ENCODE measurements at regions not wholly inside any gene's neighbourhood (a gene's known extent, or its start where the extent isn't known, plus 50 kb on each side); places are given as distances from the start of the nearest gene placed in this dataset.

DNA sequence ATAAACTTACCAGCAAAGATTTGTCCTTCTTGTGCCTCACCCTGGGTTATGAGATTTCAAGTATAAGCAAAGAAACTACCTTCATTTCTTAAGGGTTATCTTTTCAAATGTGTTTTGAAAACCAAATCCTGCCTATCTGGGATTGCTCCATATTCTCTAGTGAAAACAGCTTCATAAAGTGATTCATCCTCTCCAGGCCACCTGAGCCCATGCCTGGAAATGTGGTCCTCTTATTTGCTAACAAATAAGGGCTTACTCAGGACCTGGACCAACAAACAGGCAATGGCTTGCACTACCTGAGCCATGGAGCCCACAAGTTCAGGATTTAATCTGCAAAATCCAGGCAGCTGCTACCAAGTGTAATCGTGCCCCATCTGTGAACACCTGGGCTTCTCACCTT lies 234.4 kb upstream of the RBBP8 start:
- TF ChIP-seq, protein P1, sequence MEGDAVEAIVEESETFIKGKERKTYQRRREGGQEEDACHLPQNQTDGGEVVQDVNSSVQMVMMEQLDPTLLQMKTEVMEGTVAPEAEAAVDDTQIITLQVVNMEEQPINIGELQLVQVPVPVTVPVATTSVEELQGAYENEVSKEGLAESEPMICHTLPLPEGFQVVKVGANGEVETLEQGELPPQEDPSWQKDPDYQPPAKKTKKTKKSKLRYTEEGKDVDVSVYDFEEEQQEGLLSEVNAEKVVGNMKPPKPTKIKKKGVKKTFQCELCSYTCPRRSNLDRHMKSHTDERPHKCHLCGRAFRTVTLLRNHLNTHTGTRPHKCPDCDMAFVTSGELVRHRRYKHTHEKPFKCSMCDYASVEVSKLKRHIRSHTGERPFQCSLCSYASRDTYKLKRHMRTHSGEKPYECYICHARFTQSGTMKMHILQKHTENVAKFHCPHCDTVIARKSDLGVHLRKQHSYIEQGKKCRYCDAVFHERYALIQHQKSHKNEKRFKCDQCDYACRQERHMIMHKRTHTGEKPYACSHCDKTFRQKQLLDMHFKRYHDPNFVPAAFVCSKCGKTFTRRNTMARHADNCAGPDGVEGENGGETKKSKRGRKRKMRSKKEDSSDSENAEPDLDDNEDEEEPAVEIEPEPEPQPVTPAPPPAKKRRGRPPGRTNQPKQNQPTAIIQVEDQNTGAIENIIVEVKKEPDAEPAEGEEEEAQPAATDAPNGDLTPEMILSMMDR (IDR thresholded peaks at IDR 0.05; ENCODE audit: insufficient read depth, low read length, poor library complexity, severe bottlenecking), result no peak
- no peak for TF ChIP-seq EZH2phosphoT487 (conservative IDR thresholded peaks at IDR 0.05; ENCODE audit: low read length)
